ENCODE measurements at regions not wholly inside any gene's neighbourhood (a gene's known extent, or its start where the extent isn't known, plus 50 kb on each side); places are given as distances from the start of the nearest gene placed in this dataset.
A peak's percentile ranks its signal among the peaks of the same experiment; 100 is the strongest.

GRCh38 chr9:82532504-82533180, 530.3 kb downstream of the RASEF start:
- Histone ChIP-seq H3K9ac (no peak overlapping the region), H3K27me3 (no peaks in the 10 kb centered on the region), H3K4me3 (no peak overlapping the region), H4K20me1 (ENCODE audit: low read depth) (no peaks in the 10 kb centered on the region), H3K79me2 (ENCODE audit: low read depth) (no peaks in the 10 kb centered on the region), H3K36me3 (no peaks in the 10 kb centered on the region), H3F3A (ENCODE audit: low read depth) (no peaks in the 10 kb centered on the region), H3K27ac (no peak overlapping the region), H2AFZ (replicated peaks) (no peak overlapping the region), H3K4me2 (no peak overlapping the region), H3K4me1 (no peaks in the 10 kb centered on the region), H3K9me3 (ENCODE audit: low read depth) (no peaks in the 10 kb centered on the region)
- no peaks in the 10 kb centered on the region for H3K4me1 Mint-ChIP-seq
- DNase-seq (ENCODE audit: low spot score) = no peak
- TF ChIP-seq EZH2 (IDR thresholded peaks at IDR 0.05) = no peak
- no peak for TF ChIP-seq EZH2phosphoT487 (IDR thresholded peaks at IDR 0.05)
- peak; percentile 43 for TF ChIP-seq CTCF (IDR thresholded peaks at IDR 0.05)
- H3K27me3 Mint-ChIP-seq (ENCODE audit: insufficient read depth, low read depth) = peaks cover 2% of the 10 kb centered on the region
- H3K36me3 Mint-ChIP-seq = no peaks in the 10 kb centered on the region
- H3K4me3 Mint-ChIP-seq = no peak overlapping the region
- peaks cover 9% of the 10 kb centered on the region for H3K9me3 Mint-ChIP-seq
- no peak overlapping the region for H3K27ac Mint-ChIP-seq

GRCh38 chr9:82535432-82535998, 527.4 kb downstream of the RASEF start:
- no peak overlapping the region for H3K4me2 ChIP-seq
- H3K9me3 ChIP-seq (ENCODE audit: low read depth) = no peaks in the 10 kb centered on the region
- no peaks in the 10 kb centered on the region for H3F3A ChIP-seq (ENCODE audit: low read depth)
- no peaks in the 10 kb centered on the region for H3K4me1 ChIP-seq
- no peak for DNase-seq (ENCODE audit: low spot score)
- no peak overlapping the region for H3K4me3 ChIP-seq
- no peaks in the 10 kb centered on the region for H4K20me1 ChIP-seq (ENCODE audit: low read depth)
- H3K27ac ChIP-seq = no peak overlapping the region
- no peaks in the 10 kb centered on the region for H3K79me2 ChIP-seq (ENCODE audit: low read depth)
- H3K27ac Mint-ChIP-seq = no peak overlapping the region
- H3K9ac ChIP-seq = no peak overlapping the region
- H3K9me3 Mint-ChIP-seq = no peaks in the 10 kb centered on the region
- no peaks in the 10 kb centered on the region for H3K36me3 ChIP-seq
- H3K4me3 Mint-ChIP-seq = no peak overlapping the region
- H3K4me1 Mint-ChIP-seq = no peaks in the 10 kb centered on the region
- no peaks in the 10 kb centered on the region for H3K27me3 ChIP-seq
- peaks cover 2% of the 10 kb centered on the region for H3K27me3 Mint-ChIP-seq (ENCODE audit: insufficient read depth, low read depth)
- H2AFZ ChIP-seq (replicated peaks) = peak overlapping the region; percentile 39
- TF ChIP-seq CTCF (IDR thresholded peaks at IDR 0.05) (no peak), EZH2 (IDR thresholded peaks at IDR 0.05) (no peak), EZH2phosphoT487 (IDR thresholded peaks at IDR 0.05) (no peak)
- H3K36me3 Mint-ChIP-seq = no peaks in the 10 kb centered on the region

GRCh38 chr9:82538634-82539033, 524.3 kb downstream of the RASEF start:
- no peaks in the 10 kb centered on the region for H3K79me2 ChIP-seq (ENCODE audit: low read depth)
- no peak overlapping the region for H3K4me3 Mint-ChIP-seq

More at GRCh38 chr9:82538634-82539033, 524.3 kb downstream of the RASEF start:
- no peaks in the 10 kb centered on the region for H3K9me3 Mint-ChIP-seq
- no peak for DNase-seq (ENCODE audit: low spot score)
- H3K4me3 ChIP-seq = no peak overlapping the region
- H3K4me1 ChIP-seq = no peaks in the 10 kb centered on the region
- H3K4me1 Mint-ChIP-seq = no peaks in the 10 kb centered on the region
- H3K27ac ChIP-seq = no peak overlapping the region
- H3K27me3 Mint-ChIP-seq (ENCODE audit: insufficient read depth, low read depth) = no peaks in the 10 kb centered on the region
- H3F3A ChIP-seq (ENCODE audit: low read depth) = no peaks in the 10 kb centered on the region
- no peaks in the 10 kb centered on the region for H3K9me3 ChIP-seq (ENCODE audit: low read depth)
- no peaks in the 10 kb centered on the region for H3K36me3 Mint-ChIP-seq
- H3K4me2 ChIP-seq = no peak overlapping the region
- H3K27ac Mint-ChIP-seq = no peak overlapping the region
- H3K9ac ChIP-seq = no peak overlapping the region
- TF ChIP-seq CTCF (IDR thresholded peaks at IDR 0.05) (no peak), EZH2phosphoT487 (IDR thresholded peaks at IDR 0.05) (no peak), EZH2 (IDR thresholded peaks at IDR 0.05) (no peak)
- no peaks in the 10 kb centered on the region for H3K36me3 ChIP-seq
- no peak overlapping the region for H2AFZ ChIP-seq (replicated peaks)
- no peaks in the 10 kb centered on the region for H4K20me1 ChIP-seq (ENCODE audit: low read depth)
- no peaks in the 10 kb centered on the region for H3K27me3 ChIP-seq
